Nephron progenitor cell (in vitro differentiated cells): ENCODE measurements at regions not wholly inside any gene's neighbourhood (a gene's known extent, or its start where the extent isn't known, plus 50 kb on each side); places are given as distances from the start of the nearest gene placed in this dataset.

Source experiments
- DNase-seq: peaks from one replicate; pipeline ENCODE4 v3.0.0; 2021
- H3K27ac Mint-ChIP-seq: 2 replicates; pipeline ENCODE4 v1.8.0; 2021; ENCODE audit warnings: mild to moderate bottlenecking, moderate library complexity, mixed read lengths
- H3K27me3 Mint-ChIP-seq: 2 replicates; pipeline ENCODE4 v1.8.0; 2021; ENCODE audit warnings: mild to moderate bottlenecking, low read depth, mixed read lengths; ENCODE audit not compliant: poor library complexity
- H3K36me3 Mint-ChIP-seq: 2 replicates; pipeline ENCODE4 v1.8.0; 2021; ENCODE audit warnings: low read depth, mixed read lengths
- H3K4me1 Mint-ChIP-seq: 2 replicates; pipeline ENCODE4 v1.8.0; 2021; ENCODE audit warnings: mixed read lengths
- H3K4me3 Mint-ChIP-seq: 2 replicates; pipeline ENCODE4 v1.8.0; 2021; ENCODE audit warnings: mild to moderate bottlenecking, moderate library complexity, mixed read lengths
- H3K9me3 Mint-ChIP-seq: 2 replicates; pipeline ENCODE4 v1.8.0; 2021; ENCODE audit warnings: mild to moderate bottlenecking, moderate library complexity, mixed read lengths
- CTCF ChIP-seq: fragments of 200-600 bp; sonication (generic); IDR thresholded peaks from 2 replicates; pipeline ENCODE4 v1.5.0; 2021; ENCODE audit warnings: antibody characterized with exemption

DNA sequence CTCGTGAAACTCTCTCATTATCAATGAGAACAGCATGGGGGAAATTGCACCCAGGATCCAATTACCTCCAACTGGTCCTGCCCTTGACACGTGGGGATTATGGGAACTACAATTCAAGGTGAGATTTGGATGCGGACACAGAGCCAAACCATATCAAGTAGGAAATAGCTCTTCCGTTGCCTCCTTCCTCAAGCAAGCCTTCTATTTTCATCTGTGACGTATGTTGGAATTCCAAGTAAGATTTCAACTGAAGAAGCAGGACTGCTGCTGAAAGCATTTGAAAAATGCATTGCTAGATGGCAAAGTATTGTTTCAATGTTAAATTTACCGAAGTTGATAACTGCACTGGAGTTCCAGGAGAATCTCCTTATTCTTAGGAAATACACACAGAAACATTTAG lies 178.1 kb upstream of the GALNT17 start:
- Mint-ChIP-seq H3K27ac (peak overlapping the region; percentile 30), H3K4me3 (peak overlapping the region; percentile 25), H3K27me3 (peaks cover 2% of the 10 kb centered on the region), H3K36me3 (no peaks in the 10 kb centered on the region), H3K4me1 (peaks cover 24% of the 10 kb centered on the region), H3K9me3 (peaks cover 13% of the 10 kb centered on the region)
- no peak for DNase-seq
- TF ChIP-seq CTCF: no peak

DNA sequence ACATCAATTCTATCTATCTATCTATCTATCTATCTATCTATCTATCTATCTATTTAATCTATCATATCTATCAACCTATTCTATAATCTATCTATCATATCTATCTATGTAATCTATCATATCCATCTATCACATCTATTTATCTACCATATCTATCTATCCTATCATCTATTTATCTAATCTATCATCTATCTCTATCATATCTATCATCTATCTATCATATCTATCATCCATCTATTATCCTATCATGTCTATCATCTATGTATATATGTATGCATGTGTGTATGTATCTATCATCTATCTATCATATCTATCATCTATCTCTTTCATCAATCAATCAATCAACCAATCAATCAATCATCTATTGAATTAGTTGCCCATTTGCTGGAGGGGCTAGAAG lies 159.3 kb upstream of the GALNT17 start:
- TF ChIP-seq CTCF: no peak
- peaks cover 5% of the 10 kb centered on the region for H3K4me1 Mint-ChIP-seq
- H3K4me3 Mint-ChIP-seq: no peak overlapping the region
- H3K27me3 Mint-ChIP-seq: peaks cover 6% of the 10 kb centered on the region
- no peak for DNase-seq
- no peak overlapping the region for H3K27ac Mint-ChIP-seq
- no peaks in the 10 kb centered on the region for H3K36me3 Mint-ChIP-seq
- peaks cover 34% of the 10 kb centered on the region for H3K9me3 Mint-ChIP-seq

GRCh38 chr7:70975754-70976153 lies 156.2 kb upstream of the GALNT17 start:
- peaks cover 16% of the 10 kb centered on the region for H3K9me3 Mint-ChIP-seq
- DNase-seq: no peak
- H3K36me3 Mint-ChIP-seq: no peaks in the 10 kb centered on the region
- H3K4me1 Mint-ChIP-seq: peaks cover 5% of the 10 kb centered on the region
- no peak overlapping the region for H3K4me3 Mint-ChIP-seq
- H3K27me3 Mint-ChIP-seq: peaks cover 9% of the 10 kb centered on the region
- H3K27ac Mint-ChIP-seq: no peak overlapping the region
- no peak for TF ChIP-seq CTCF

GRCh38 chr7:70986297-70986696 lies 145.6 kb upstream of the GALNT17 start:
- Mint-ChIP-seq H3K36me3 (no peaks in the 10 kb centered on the region), H3K27me3 (peaks cover 13% of the 10 kb centered on the region), H3K4me1 (peaks cover 12% of the 10 kb centered on the region), H3K27ac (no peak overlapping the region), H3K9me3 (no peaks in the 10 kb centered on the region), H3K4me3 (no peak overlapping the region)
- no peak for DNase-seq
- TF ChIP-seq CTCF: no peak

DNA sequence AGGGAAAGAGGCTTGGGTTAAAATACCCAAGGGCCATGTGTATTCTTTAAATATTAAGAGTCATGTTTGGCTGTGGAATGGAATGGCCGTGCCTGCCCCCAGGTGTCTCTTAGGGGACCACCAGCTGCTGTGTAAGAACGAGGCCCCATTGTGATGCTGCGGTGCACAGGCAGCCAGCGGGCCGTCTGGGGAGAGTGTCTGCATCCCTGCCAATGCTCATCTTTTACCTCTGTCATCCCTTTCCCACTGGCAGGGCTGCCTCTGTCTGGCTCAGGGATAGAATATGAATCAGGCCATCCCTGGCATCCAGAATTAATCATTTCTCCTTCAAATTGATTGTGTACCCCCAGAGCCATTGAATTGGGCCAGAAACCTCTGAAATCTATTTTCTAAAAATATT lies 137.8 kb upstream of the GALNT17 start:
- Mint-ChIP-seq H3K4me3 (no peak overlapping the region), H3K4me1 (peaks cover 8% of the 10 kb centered on the region), H3K27ac (no peak overlapping the region), H3K27me3 (peaks cover 13% of the 10 kb centered on the region), H3K36me3 (no peaks in the 10 kb centered on the region), H3K9me3 (no peaks in the 10 kb centered on the region)
- TF ChIP-seq CTCF: no peak
- no peak for DNase-seq

- no peak overlapping the region for H3K27ac Mint-ChIP-seq
Observed at GRCh38 chr7:70997261-70997660, 134.7 kb upstream of the GALNT17 start.

More at GRCh38 chr7:70997261-70997660, 134.7 kb upstream of the GALNT17 start:
- Mint-ChIP-seq H3K9me3 (no peaks in the 10 kb centered on the region), H3K27me3 (peaks cover 11% of the 10 kb centered on the region), H3K4me1 (no peaks in the 10 kb centered on the region), H3K36me3 (no peaks in the 10 kb centered on the region), H3K4me3 (no peak overlapping the region)
- TF ChIP-seq CTCF: no peak
- no peak for DNase-seq
